22Rv1 (cell line): ENCODE measurements at regions not wholly inside any gene's neighbourhood (a gene's known extent, or its start where the extent isn't known, plus 50 kb on each side); places are given as distances from the start of the nearest gene placed in this dataset.

Experiments used
- CTCF ChIP-seq: fragments of 450-650 bp; IDR thresholded peaks from 2 replicates; pipeline ENCODE4 v1.5.1; 2017; ENCODE audit warnings: mild to moderate bottlenecking
- ZFX ChIP-seq: fragments of 450-650 bp; IDR thresholded peaks from 2 replicates; pipeline ENCODE4 v1.6.1; 2017; ENCODE audit warnings: antibody characterized with exemption, borderline replicate concordance

- TF ChIP-seq CTCF (no peak), ZFX (no peak)
Observed at GRCh38 chr6:1018041-1018440, 293.9 kb upstream of the FOXQ1 start.
